ENCODE measurements at regions not wholly inside any gene's neighbourhood (a gene's known extent, or its start where the extent isn't known, plus 50 kb on each side); places are given as distances from the start of the nearest gene placed in this dataset.
"Not testable (repeated sequence)": the region's sequence is repeated elsewhere in the genome, so short reads cannot be mapped to it uniquely, and the experiment has no call there.

GRCh38 chr1:22208268-22208972, 65.5 kb upstream of the WNT4 start:
- no peaks in the 10 kb centered on the region for H3K9me3 ChIP-seq (ENCODE audit: control insufficient read depth, low read length)
- peak overlapping the region; percentile 2 for H3K4me3 ChIP-seq (ENCODE audit: insufficient read depth, low read depth, low read length)
- peaks cover 88% of the 10 kb centered on the region for H3K27me3 ChIP-seq (ENCODE audit: control insufficient read depth, insufficient read depth, low read length, poor library complexity, severe bottlenecking)
- 27% methylated on average over 21 of the region's 21 CpGs for WGBS, 2 experiments
- no peaks in the 10 kb centered on the region for H3K36me3 ChIP-seq (ENCODE audit: control insufficient read depth, insufficient read depth, low read length)
- H3K4me1 ChIP-seq (ENCODE audit: control insufficient read depth, insufficient read depth, low read length): peaks cover 56% of the 10 kb centered on the region
- peak overlapping the region; percentile 74 for H3K27ac ChIP-seq (ENCODE audit: insufficient read depth, low read depth, low read length, poor library complexity, severe bottlenecking)

GRCh38 chr1:22208973-22209378, 66.1 kb upstream of the WNT4 start:
- 11 to 14% methylated on average over 16 of the region's 16 CpGs for WGBS, 2 experiments
- H3K9me3 ChIP-seq (ENCODE audit: control insufficient read depth, low read length): no peaks in the 10 kb centered on the region
- no peak overlapping the region for H3K4me3 ChIP-seq (ENCODE audit: insufficient read depth, low read depth, low read length)
- peak overlapping the region; percentile 74 for H3K27ac ChIP-seq (ENCODE audit: insufficient read depth, low read depth, low read length, poor library complexity, severe bottlenecking)
- H3K36me3 ChIP-seq (ENCODE audit: control insufficient read depth, insufficient read depth, low read length): no peaks in the 10 kb centered on the region
- H3K27me3 ChIP-seq (ENCODE audit: control insufficient read depth, insufficient read depth, low read length, poor library complexity, severe bottlenecking): peaks cover 84% of the 10 kb centered on the region
- H3K4me1 ChIP-seq (ENCODE audit: control insufficient read depth, insufficient read depth, low read length): peaks cover 56% of the 10 kb centered on the region

- WGBS, 2 experiments: 86 to 89% methylated on average over 12 of the region's 12 CpGs
Measured at GRCh38 chr1:22210176-22210575, 67.3 kb upstream of the WNT4 start.

GRCh38 chr1:22210636-22211035, 67.7 kb upstream of the WNT4 start:
- Histone ChIP-seq H3K27me3 (ENCODE audit: control insufficient read depth, insufficient read depth, low read length, poor library complexity, severe bottlenecking) (peaks cover 72% of the 10 kb centered on the region), H3K9me3 (ENCODE audit: control insufficient read depth, low read length) (no peaks in the 10 kb centered on the region), H3K4me3 (ENCODE audit: insufficient read depth, low read depth, low read length) (no peak overlapping the region), H3K27ac (ENCODE audit: insufficient read depth, low read depth, low read length, poor library complexity, severe bottlenecking) (no peak overlapping the region), H3K4me1 (ENCODE audit: control insufficient read depth, insufficient read depth, low read length) (peaks cover 56% of the 10 kb centered on the region), H3K36me3 (ENCODE audit: control insufficient read depth, insufficient read depth, low read length) (no peaks in the 10 kb centered on the region)
- WGBS, 2 experiments: 85 to 87% methylated on average over 7 of the region's 7 CpGs

More at GRCh38 chr1:22210176-22210575, 67.3 kb upstream of the WNT4 start:
- Histone ChIP-seq H3K36me3 (ENCODE audit: control insufficient read depth, insufficient read depth, low read length) (no peaks in the 10 kb centered on the region), H3K4me3 (ENCODE audit: insufficient read depth, low read depth, low read length) (no peak overlapping the region), H3K9me3 (ENCODE audit: control insufficient read depth, low read length) (no peaks in the 10 kb centered on the region), H3K27ac (ENCODE audit: insufficient read depth, low read depth, low read length, poor library complexity, severe bottlenecking) (no peak overlapping the region), H3K27me3 (ENCODE audit: control insufficient read depth, insufficient read depth, low read length, poor library complexity, severe bottlenecking) (peaks cover 77% of the 10 kb centered on the region), H3K4me1 (ENCODE audit: control insufficient read depth, insufficient read depth, low read length) (peaks cover 56% of the 10 kb centered on the region)

GRCh38 chr1:22211459-22211858, 68.6 kb upstream of the WNT4 start:
- H3K4me3 ChIP-seq (ENCODE audit: insufficient read depth, low read depth, low read length); H3K27ac ChIP-seq (ENCODE audit: insufficient read depth, low read depth, low read length, poor library complexity, severe bottlenecking); H3K36me3 ChIP-seq (ENCODE audit: control insufficient read depth, insufficient read depth, low read length); H3K9me3 ChIP-seq (ENCODE audit: control insufficient read depth, low read length): not testable (repeated sequence)
- 89 to 91% methylated on average over 6 of the region's 6 CpGs for WGBS, 2 experiments
- Histone ChIP-seq H3K4me1 (ENCODE audit: control insufficient read depth, insufficient read depth, low read length) (peaks cover 56% of the 10 kb centered on the region), H3K27me3 (ENCODE audit: control insufficient read depth, insufficient read depth, low read length, poor library complexity, severe bottlenecking) (peaks cover 66% of the 10 kb centered on the region)

GRCh38 chr1:22212400-22213233, 69.7 kb upstream of the WNT4 start:
- Histone ChIP-seq H3K4me3 (ENCODE audit: insufficient read depth, low read depth, low read length) (no peak overlapping the region), H3K27me3 (ENCODE audit: control insufficient read depth, insufficient read depth, low read length, poor library complexity, severe bottlenecking) (peaks cover 54% of the 10 kb centered on the region), H3K9me3 (ENCODE audit: control insufficient read depth, low read length) (no peaks in the 10 kb centered on the region), H3K27ac (ENCODE audit: insufficient read depth, low read depth, low read length, poor library complexity, severe bottlenecking) (no peak overlapping the region), H3K4me1 (ENCODE audit: control insufficient read depth, insufficient read depth, low read length) (peaks cover 47% of the 10 kb centered on the region), H3K36me3 (ENCODE audit: control insufficient read depth, insufficient read depth, low read length) (no peaks in the 10 kb centered on the region)
- WGBS, 2 experiments: 54 to 57% methylated on average over 20 of the region's 20 CpGs

- H3K36me3 ChIP-seq (ENCODE audit: control insufficient read depth, insufficient read depth, low read length): no peaks in the 10 kb centered on the region
- no peak overlapping the region for H3K27ac ChIP-seq (ENCODE audit: insufficient read depth, low read depth, low read length, poor library complexity, severe bottlenecking)
- no peak overlapping the region for H3K4me3 ChIP-seq (ENCODE audit: insufficient read depth, low read depth, low read length)
- H3K9me3 ChIP-seq (ENCODE audit: control insufficient read depth, low read length): peaks cover 2% of the 10 kb centered on the region
- 89 to 92% methylated on average over 12 of the region's 12 CpGs for WGBS, 2 experiments
- H3K4me1 ChIP-seq (ENCODE audit: control insufficient read depth, insufficient read depth, low read length): peaks cover 14% of the 10 kb centered on the region
- peaks cover 29% of the 10 kb centered on the region for H3K27me3 ChIP-seq (ENCODE audit: control insufficient read depth, insufficient read depth, low read length, poor library complexity, severe bottlenecking)
Measured at GRCh38 chr1:22216210-22216883, 73.5 kb upstream of the WNT4 start.

- no peak overlapping the region for H3K27ac ChIP-seq (ENCODE audit: insufficient read depth, low read depth, low read length, poor library complexity, severe bottlenecking)
- H3K36me3 ChIP-seq (ENCODE audit: control insufficient read depth, insufficient read depth, low read length): no peaks in the 10 kb centered on the region
- WGBS, 2 experiments: 79 to 83% methylated on average over 3 of the region's 3 CpGs
- H3K9me3 ChIP-seq (ENCODE audit: control insufficient read depth, low read length): peaks cover 2% of the 10 kb centered on the region
- peaks cover 23% of the 10 kb centered on the region for H3K27me3 ChIP-seq (ENCODE audit: control insufficient read depth, insufficient read depth, low read length, poor library complexity, severe bottlenecking)
- no peak overlapping the region for H3K4me3 ChIP-seq (ENCODE audit: insufficient read depth, low read depth, low read length)
- peaks cover 13% of the 10 kb centered on the region for H3K4me1 ChIP-seq (ENCODE audit: control insufficient read depth, insufficient read depth, low read length)
Measured at GRCh38 chr1:22216966-22217365, 74.1 kb upstream of the WNT4 start.

GRCh38 chr1:22217811-22218460, 75.0 kb upstream of the WNT4 start:
- peaks cover 13% of the 10 kb centered on the region for H3K27me3 ChIP-seq (ENCODE audit: control insufficient read depth, insufficient read depth, low read length, poor library complexity, severe bottlenecking)
- 90 to 94% methylated on average over 19 of the region's 19 CpGs for WGBS, 2 experiments
- no peaks in the 10 kb centered on the region for H3K36me3 ChIP-seq (ENCODE audit: control insufficient read depth, insufficient read depth, low read length)
- no peak overlapping the region for H3K4me3 ChIP-seq (ENCODE audit: insufficient read depth, low read depth, low read length)
- peaks cover 3% of the 10 kb centered on the region for H3K4me1 ChIP-seq (ENCODE audit: control insufficient read depth, insufficient read depth, low read length)
- peaks cover 2% of the 10 kb centered on the region for H3K9me3 ChIP-seq (ENCODE audit: control insufficient read depth, low read length)
- no peak overlapping the region for H3K27ac ChIP-seq (ENCODE audit: insufficient read depth, low read depth, low read length, poor library complexity, severe bottlenecking)
